ENCODE measurements at regions not wholly inside any gene's neighbourhood (a gene's known extent, or its start where the extent isn't known, plus 50 kb on each side); places are given as distances from the start of the nearest gene placed in this dataset.

DNA sequence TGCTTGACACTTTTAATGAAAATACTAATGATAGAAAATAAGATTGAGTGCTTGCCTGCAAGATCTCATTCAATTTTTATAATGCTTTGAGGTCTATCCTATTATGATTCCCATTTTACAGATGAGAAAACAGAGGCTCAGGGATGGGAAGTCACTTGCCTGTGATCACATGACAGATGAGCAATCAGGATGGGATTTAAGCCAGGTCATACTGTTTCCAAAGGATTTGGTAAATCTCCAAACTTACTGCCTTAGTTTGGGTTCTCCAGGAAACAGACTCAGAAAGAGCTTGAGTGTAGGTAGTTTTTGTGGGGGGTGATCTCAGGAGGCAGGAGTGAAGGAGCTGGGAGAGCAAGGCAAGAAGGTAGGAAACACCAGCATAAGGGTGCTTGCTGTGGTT lies 456.3 kb downstream of the MAFB start:
- in situ Hi-C loops (cut with MboI; ENCODE audit: low sequenced_read_pairs, unreplicated experiment): no loop called here
- TF ChIP-seq, protein P1, sequence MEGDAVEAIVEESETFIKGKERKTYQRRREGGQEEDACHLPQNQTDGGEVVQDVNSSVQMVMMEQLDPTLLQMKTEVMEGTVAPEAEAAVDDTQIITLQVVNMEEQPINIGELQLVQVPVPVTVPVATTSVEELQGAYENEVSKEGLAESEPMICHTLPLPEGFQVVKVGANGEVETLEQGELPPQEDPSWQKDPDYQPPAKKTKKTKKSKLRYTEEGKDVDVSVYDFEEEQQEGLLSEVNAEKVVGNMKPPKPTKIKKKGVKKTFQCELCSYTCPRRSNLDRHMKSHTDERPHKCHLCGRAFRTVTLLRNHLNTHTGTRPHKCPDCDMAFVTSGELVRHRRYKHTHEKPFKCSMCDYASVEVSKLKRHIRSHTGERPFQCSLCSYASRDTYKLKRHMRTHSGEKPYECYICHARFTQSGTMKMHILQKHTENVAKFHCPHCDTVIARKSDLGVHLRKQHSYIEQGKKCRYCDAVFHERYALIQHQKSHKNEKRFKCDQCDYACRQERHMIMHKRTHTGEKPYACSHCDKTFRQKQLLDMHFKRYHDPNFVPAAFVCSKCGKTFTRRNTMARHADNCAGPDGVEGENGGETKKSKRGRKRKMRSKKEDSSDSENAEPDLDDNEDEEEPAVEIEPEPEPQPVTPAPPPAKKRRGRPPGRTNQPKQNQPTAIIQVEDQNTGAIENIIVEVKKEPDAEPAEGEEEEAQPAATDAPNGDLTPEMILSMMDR (IDR thresholded peaks at IDR 0.05; ENCODE audit: borderline replicate concordance, control extremely low read depth, extremely low read depth, insufficient read depth, missing control alignments): no peak
- no peak for DNase-seq (ENCODE audit: low spot score)

DNA sequence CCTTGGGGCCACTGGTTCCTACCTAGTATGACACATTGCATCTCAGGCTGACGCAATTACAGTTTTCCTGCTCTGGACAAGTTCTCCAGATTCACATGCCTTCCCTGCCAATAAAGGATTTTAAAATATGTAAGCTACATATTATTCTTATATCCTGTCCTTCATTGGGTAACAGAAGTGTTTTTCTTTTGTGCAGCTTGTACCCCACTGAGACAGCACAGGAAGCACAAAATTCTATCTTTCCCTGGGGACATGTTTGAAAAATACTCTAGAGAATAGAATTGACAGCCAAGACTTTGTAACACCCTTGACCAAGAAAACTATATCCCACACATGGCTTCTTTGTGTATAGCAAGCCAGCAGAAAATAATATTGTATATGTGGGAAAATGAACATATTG lies 456.8 kb downstream of the MAFB start:
- in situ Hi-C loops (cut with MboI; ENCODE audit: low sequenced_read_pairs, unreplicated experiment): no loop called here
- DNase-seq (ENCODE audit: low spot score): no peak
- TF ChIP-seq, protein P1 (IDR thresholded peaks at IDR 0.05; ENCODE audit: borderline replicate concordance, control extremely low read depth, extremely low read depth, insufficient read depth, missing control alignments): no peak

DNA sequence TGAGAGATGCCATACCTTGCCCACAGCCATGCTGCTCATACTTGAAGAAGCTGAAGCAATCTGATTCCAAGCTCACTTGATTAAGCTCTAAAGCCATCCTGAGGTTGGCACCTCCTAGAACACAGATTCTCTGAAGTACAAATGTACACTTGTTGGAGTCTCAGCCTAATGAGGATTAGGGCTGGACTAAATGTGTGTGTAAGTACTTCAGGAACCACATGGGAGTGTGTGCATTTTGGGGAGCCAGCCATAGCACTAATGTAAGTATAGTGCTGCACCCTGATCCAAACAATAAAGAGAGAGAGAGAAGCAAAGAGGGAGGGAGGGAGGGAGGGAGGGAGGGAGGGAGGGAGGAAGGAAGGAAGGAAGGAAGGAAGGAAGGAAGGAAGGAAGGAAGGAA lies 458.6 kb downstream of the MAFB start:
- TF ChIP-seq, protein P1 (IDR thresholded peaks at IDR 0.05; ENCODE audit: borderline replicate concordance, control extremely low read depth, extremely low read depth, insufficient read depth, missing control alignments): no peak
- in situ Hi-C loops (cut with MboI; ENCODE audit: low sequenced_read_pairs, unreplicated experiment): no loop called here
- no peak for DNase-seq (ENCODE audit: low spot score)

DNA sequence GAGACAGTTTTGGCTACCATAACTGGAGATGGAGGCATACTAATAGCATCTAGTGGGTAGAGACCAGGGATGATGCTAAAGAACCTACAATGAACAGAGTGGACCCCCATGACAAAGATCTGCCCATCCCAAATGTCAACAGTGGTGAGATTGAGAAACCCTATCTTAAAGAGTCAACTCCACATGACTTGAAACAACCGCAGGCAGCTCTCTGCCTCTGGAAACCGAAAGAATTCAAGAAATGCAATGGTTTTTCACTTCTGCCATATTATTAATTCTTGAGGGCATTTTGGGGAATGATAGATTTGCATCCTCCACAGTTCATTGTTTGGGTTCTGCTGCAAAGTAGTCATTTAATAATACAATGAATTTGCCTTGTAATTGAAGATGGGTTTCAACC lies 463.4 kb downstream of the MAFB start:
- no peak for DNase-seq (ENCODE audit: low spot score)
- TF ChIP-seq, protein P1 (IDR thresholded peaks at IDR 0.05; ENCODE audit: borderline replicate concordance, control extremely low read depth, extremely low read depth, insufficient read depth, missing control alignments): no peak
- in situ Hi-C loops (cut with MboI; ENCODE audit: low sequenced_read_pairs, unreplicated experiment): no loop called here

DNA sequence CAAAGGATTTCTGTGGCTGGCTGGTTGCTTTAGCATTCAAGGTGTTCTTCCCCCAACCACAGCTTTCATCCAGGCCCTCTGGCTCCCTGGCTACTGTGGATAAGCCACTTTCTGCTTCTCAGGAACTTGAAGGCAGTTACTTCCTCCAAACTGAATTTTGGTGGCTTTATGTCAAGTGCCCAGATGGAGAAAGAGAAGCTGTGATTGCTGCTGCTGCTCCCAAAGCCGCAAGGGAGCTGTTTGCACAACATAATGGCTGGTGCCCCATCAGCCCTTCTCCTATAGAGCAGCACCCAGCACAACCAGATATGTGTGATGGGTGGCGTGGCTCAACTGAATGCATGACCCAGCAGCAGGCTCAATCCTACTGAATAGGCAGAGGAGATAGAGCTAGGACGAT lies 465.2 kb downstream of the MAFB start:
- in situ Hi-C loops (cut with MboI; ENCODE audit: low sequenced_read_pairs, unreplicated experiment): no loop called here
- TF ChIP-seq, protein P1 (IDR thresholded peaks at IDR 0.05; ENCODE audit: borderline replicate concordance, control extremely low read depth, extremely low read depth, insufficient read depth, missing control alignments): no peak
- DNase-seq (ENCODE audit: low spot score): no peak

DNA sequence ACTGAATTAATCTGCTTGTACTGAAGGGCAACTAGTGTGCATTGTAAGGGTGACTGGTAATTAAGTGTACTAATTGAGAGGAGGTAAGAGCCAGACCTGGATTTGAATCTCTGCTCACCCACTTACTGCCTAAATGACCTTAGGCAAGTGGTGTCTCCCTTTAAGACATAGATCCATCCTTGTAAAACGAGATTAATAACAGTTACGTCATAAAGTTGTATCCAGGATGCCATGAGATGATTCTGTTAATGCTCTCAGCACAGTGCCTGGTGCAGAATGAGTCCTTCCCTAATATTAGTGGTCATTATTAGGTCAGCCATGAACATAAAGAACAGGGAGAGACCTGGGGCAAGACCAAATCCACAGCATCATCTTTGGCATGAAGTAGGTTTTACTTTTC lies 470.1 kb downstream of the MAFB start:
- in situ Hi-C loops (cut with MboI; ENCODE audit: low sequenced_read_pairs, unreplicated experiment): no loop called here
- TF ChIP-seq, protein P1 (IDR thresholded peaks at IDR 0.05; ENCODE audit: borderline replicate concordance, control extremely low read depth, extremely low read depth, insufficient read depth, missing control alignments): no peak
- DNase-seq (ENCODE audit: low spot score): no peak
